Endothelial cell of umbilical vein (primary cell): ENCODE measurements at regions not wholly inside any gene's neighbourhood (a gene's known extent, or its start where the extent isn't known, plus 50 kb on each side); places are given as distances from the start of the nearest gene placed in this dataset.

Experiments
- EZH2 ChIP-seq: IDR thresholded peaks from 2 replicates; pipeline ENCODE4 v1.6.1; 2012; ENCODE audit warnings: borderline replicate concordance, low read depth, mild to moderate bottlenecking, moderate library complexity, low read length, inconsistent platforms; ENCODE audit not compliant: severe bottlenecking
- FOS ChIP-seq: IDR thresholded peaks from 2 replicates; pipeline ENCODE4 v1.6.1; 2011; ENCODE audit warnings: mild to moderate bottlenecking, low read length, moderate library complexity, borderline replicate concordance; ENCODE audit not compliant: insufficient read depth
- JUN ChIP-seq: IDR thresholded peaks from 2 replicates; pipeline ENCODE4 v1.6.1; 2011; ENCODE audit warnings: borderline replicate concordance, low read depth; ENCODE audit not compliant: insufficient read length, insufficient read depth
- MAX ChIP-seq: IDR thresholded peaks from 2 replicates; pipeline ENCODE4 v1.6.1; 2011; ENCODE audit not compliant: insufficient read depth, insufficient read length
- MYC ChIP-seq: IDR thresholded peaks from one replicate; pipeline ENCODE4 v1.6.1; 2011; ENCODE audit warnings: mild to moderate bottlenecking, low read depth, low read length
- POLR2A ChIP-seq: IDR thresholded peaks from 2 replicates; pipeline ENCODE4 v1.6.1; 2012; ENCODE audit warnings: low read depth, mild to moderate bottlenecking, control low read depth, low read length
- POLR2AphosphoS5 ChIP-seq: IDR thresholded peaks from 2 replicates; pipeline ENCODE4 v1.6.1; 2012; ENCODE audit warnings: low read depth, mild to moderate bottlenecking, control low read depth, low read length, moderate library complexity; ENCODE audit not compliant: insufficient read depth
- TF ChIP-seq, protein P1 (sequence below), 2 donors: IDR thresholded peaks; 1 replicate in 1 of 2; 2 replicates in 1 of 2; pipeline ENCODE4 v1.5.1; 2011; ENCODE audit warnings: low read length in 2 of 2, mild to moderate bottlenecking in 2 of 2, moderate library complexity in 2 of 2, control low read depth in 1 of 2, inconsistent platforms in 1 of 2, low read depth in 1 of 2; ENCODE audit not compliant: insufficient read depth in 1 of 2; ENCODE audit errors: extremely low read depth in 1 of 2

DNA sequence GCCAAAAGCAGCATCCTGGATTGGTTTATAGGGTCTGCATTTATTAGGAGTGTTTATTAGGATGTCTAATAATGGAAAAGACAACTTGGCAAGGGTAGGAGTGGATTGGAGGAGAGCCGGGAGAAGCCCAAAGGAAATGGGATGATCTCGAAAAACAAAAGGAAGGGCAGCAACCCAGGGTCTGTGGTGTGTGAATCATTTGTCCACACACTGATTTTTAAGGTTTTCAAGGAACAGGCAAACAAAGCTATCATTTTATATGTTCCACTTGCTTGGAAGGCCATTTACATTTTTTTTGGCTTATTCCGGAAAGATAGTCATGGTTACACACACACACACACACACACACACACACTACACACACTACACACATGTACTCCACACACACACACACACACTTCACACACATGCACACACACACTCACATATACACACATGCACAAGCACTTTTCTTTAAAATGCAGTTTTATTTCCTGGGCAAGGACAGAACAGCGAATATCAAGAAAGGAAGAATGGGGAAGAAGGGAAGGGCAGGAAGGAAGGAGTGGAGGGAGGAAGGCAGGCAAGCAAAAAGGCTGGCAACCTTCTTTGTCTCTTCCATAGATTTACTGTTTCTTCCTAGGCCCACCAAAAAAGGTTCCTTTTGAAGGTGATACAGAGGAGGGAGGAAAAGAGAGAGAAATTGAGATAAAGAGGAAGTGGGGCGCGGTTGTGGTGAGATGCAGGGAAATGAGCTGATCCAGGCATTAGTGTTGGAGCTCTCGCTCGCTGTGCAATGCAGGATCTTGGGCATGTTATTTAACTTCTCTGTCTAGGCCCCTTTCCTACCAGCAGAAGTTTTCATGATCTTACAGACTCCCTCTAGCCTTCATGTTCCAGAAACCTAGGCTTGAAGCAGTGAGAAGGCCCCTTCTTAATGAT, 88.6 kb upstream of the MAML3 start:
- TF ChIP-seq MYC (no peak), POLR2A (no peak), MAX (no peak), EZH2 (no peak), POLR2AphosphoS5 (no peak), JUN (no peak), FOS (peak; percentile 46)
- TF ChIP-seq, protein P1, sequence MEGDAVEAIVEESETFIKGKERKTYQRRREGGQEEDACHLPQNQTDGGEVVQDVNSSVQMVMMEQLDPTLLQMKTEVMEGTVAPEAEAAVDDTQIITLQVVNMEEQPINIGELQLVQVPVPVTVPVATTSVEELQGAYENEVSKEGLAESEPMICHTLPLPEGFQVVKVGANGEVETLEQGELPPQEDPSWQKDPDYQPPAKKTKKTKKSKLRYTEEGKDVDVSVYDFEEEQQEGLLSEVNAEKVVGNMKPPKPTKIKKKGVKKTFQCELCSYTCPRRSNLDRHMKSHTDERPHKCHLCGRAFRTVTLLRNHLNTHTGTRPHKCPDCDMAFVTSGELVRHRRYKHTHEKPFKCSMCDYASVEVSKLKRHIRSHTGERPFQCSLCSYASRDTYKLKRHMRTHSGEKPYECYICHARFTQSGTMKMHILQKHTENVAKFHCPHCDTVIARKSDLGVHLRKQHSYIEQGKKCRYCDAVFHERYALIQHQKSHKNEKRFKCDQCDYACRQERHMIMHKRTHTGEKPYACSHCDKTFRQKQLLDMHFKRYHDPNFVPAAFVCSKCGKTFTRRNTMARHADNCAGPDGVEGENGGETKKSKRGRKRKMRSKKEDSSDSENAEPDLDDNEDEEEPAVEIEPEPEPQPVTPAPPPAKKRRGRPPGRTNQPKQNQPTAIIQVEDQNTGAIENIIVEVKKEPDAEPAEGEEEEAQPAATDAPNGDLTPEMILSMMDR (IDR thresholded peaks at IDR 0.05; ENCODE audit: extremely low read depth in 1 of 2, insufficient read depth in 1 of 2, low read depth in 1 of 2, low read length in 2 of 2), result no peak
